ENCODE measurements at regions not wholly inside any gene's neighbourhood (a gene's known extent, or its start where the extent isn't known, plus 50 kb on each side); places are given as distances from the start of the nearest gene placed in this dataset.

DNA sequence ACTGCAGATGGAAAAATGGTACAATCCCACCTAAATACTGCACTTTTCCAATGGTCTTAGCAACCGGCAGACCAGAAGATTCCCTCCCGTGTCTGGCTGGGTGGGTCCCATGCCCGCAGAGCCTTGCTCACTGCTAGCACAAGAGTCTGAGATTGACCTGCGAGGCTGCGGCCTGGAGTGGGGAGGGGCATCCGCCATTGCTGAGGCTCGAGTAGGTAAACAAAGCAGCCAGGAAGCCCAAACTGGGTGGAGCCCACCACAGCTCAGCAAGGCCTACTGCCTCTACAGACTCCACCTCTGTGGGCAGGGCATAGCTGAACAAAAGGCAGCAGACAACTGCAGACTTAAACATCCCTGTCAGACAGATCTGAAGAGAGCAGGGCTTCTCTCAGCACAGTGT, 221.6 kb upstream of the CTNND2 start:
- WGBS, 2 experiments (ENCODE audit: extremely low coverage in 1 of 2, insufficient coverage in 1 of 2, insufficient read length in 1 of 2, insufficient replicate concordance in 2 of 2, low coverage in 1 of 2, low lambda C conversion rate in 2 of 2, missing lambda C conversion rate in 1 of 2), result 90% methylated on average over 7 of the region's 7 CpGs; no CpG with 5 or more reads in 1 of the 2 experiments
- Histone ChIP-seq H4K5ac (ENCODE audit: insufficient read length, low read depth, low read length) (no peak overlapping the region), H2BK5ac (ENCODE audit: low read depth, low read length) (no peak overlapping the region), H3K27ac (ENCODE audit: low read depth, low read length) (no peak overlapping the region), H2AFZ (ENCODE audit: low read length) (no peak overlapping the region), H3K79me1 (ENCODE audit: low read depth, low read length) (no peaks in the 10 kb centered on the region), H3K4me1 (replicated peaks in 1 of 4; ENCODE audit: control insufficient read depth in 3 of 4, insufficient read depth in 4 of 4, low read length in 3 of 4) (no peaks in the 10 kb centered on the region), H2BK20ac (ENCODE audit: low read length) (no peak overlapping the region), H2BK12ac (ENCODE audit: low read depth, low read length) (no peak overlapping the region), H3K9ac (replicated peaks in 1 of 4; ENCODE audit: extremely low read depth in 1 of 4, low read depth in 3 of 4, low read length in 3 of 4) (no peak overlapping the region), H3K9me3 (ENCODE audit: insufficient read depth in 2 of 2, low read depth in 1 of 2, low read length in 1 of 2) (no peaks in the 10 kb centered on the region; a peak in 1 of 4 replicates), H4K8ac (ENCODE audit: extremely low read depth, insufficient read depth, low read length) (no peak overlapping the region), H3K4me2 (ENCODE audit: insufficient read depth in 1 of 2, low read depth in 2 of 2, low read length in 2 of 2) (no peak overlapping the region), H3K23me2 (ENCODE audit: low read depth, low read length) (no peaks in the 10 kb centered on the region), H3K14ac (ENCODE audit: insufficient read length) (no peak overlapping the region), H3K79me2 (ENCODE audit: control insufficient read depth in 1 of 2, insufficient read depth in 2 of 2, low read length in 2 of 2) (no peaks in the 10 kb centered on the region), H3K56ac (replicated peaks; ENCODE audit: insufficient read length, low read depth, low read length) (no peak overlapping the region), H4K91ac (replicated peaks; ENCODE audit: insufficient read length, low read length) (no peak overlapping the region), H2BK15ac (ENCODE audit: low read length) (no peak overlapping the region), H3K36me3 (ENCODE audit: control insufficient read depth in 2 of 4, insufficient read depth in 4 of 4, low read length in 3 of 4) (no peaks in the 10 kb centered on the region), H4K20me1 (replicated peaks in 1 of 2; ENCODE audit: control insufficient read depth in 1 of 2, insufficient read depth in 2 of 2, low read length in 2 of 2) (no peaks in the 10 kb centered on the region), H3K4ac (replicated peaks; ENCODE audit: insufficient read length, low read depth, low read length) (no peak overlapping the region), H2AK5ac (ENCODE audit: low read depth, low read length) (no peak overlapping the region), H3K27me3 (replicated peaks in 1 of 4; ENCODE audit: control insufficient read depth in 3 of 4, extremely low read depth in 1 of 4, insufficient read depth in 3 of 4, low read length in 3 of 4) (no peaks in the 10 kb centered on the region; a peak in 1 of 7 replicates), H3K4me3 (ENCODE audit: extremely low read depth in 1 of 4, insufficient read depth in 2 of 4, low read depth in 3 of 4, low read length in 4 of 4) (no peak overlapping the region), H3K23ac (ENCODE audit: insufficient read length) (no peak overlapping the region), H2BK120ac (replicated peaks; ENCODE audit: low read depth, low read length) (no peak overlapping the region), H3K18ac (ENCODE audit: extremely low read depth, low read length) (no peak overlapping the region)
- DNase-seq (ENCODE audit: low read depth in 1 of 2, low spot score in 2 of 2) (no peak), FAIRE-seq (no peak)
- POLR2A ChIA-PET (ENCODE audit: partially characterized antibody), result no interaction called here
- CTCF ChIA-PET (ENCODE audit: partially characterized antibody), result no interaction called here
- no peak for TF ChIP-seq GABPA (IDR thresholded peaks at IDR 0.05; ENCODE audit: borderline replicate concordance, insufficient read depth, low read length)
- TF ChIP-seq, protein P1, sequence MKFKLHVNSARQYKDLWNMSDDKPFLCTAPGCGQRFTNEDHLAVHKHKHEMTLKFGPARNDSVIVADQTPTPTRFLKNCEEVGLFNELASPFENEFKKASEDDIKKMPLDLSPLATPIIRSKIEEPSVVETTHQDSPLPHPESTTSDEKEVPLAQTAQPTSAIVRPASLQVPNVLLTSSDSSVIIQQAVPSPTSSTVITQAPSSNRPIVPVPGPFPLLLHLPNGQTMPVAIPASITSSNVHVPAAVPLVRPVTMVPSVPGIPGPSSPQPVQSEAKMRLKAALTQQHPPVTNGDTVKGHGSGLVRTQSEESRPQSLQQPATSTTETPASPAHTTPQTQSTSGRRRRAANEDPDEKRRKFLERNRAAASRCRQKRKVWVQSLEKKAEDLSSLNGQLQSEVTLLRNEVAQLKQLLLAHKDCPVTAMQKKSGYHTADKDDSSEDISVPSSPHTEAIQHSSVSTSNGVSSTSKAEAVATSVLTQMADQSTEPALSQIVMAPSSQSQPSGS (IDR thresholded peaks at IDR 0.05; ENCODE audit: low read length), result no peak

All from H1 (cell line).